Cerebellar nuclear complex (tissue), 1 donor: ENCODE measurements at regions not wholly inside any gene's neighbourhood (a gene's known extent, or its start where the extent isn't known, plus 50 kb on each side); places are given as distances from the start of the nearest gene placed in this dataset.

ENCODE experiments used
- DNase-seq, 2 experiments: peaks; one replicate each; lab custom pipeline; 2025; lab: John Stamatoyannopoulos, UW

GRCh38 chr12:114018669-114019068 lies 52.5 kb upstream of the RBM19 start:
- no peak for DNase-seq
